ENCODE measurements at regions not wholly inside any gene's neighbourhood (a gene's known extent, or its start where the extent isn't known, plus 50 kb on each side); places are given as distances from the start of the nearest gene placed in this dataset.
"Not testable (repeated sequence)": the region's sequence is repeated elsewhere in the genome, so short reads cannot be mapped to it uniquely, and the experiment has no call there.

DNA sequence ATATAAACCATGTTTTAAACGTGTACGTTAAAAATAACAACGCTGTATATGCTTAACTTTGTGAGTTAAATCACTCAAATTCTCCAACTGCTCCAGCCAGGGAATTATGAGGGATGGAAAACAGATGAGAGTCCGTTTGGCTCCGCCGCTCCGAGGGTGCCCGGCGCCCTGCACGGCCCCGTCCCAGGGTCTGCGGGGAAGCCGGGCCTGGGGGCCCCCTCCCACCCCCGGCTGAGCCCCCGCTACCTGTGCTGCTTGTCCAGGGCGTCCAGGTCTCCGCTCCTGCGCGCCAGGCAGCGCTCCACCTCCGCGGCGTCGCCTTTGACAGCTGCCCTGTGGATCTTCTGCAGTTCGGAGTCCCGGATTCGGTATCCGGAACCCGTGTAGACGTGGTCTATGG, 415.5 kb downstream of the FOXD4L4 start:
- DNase-seq (ENCODE audit: low spot score), result not testable (repeated sequence)

DNA sequence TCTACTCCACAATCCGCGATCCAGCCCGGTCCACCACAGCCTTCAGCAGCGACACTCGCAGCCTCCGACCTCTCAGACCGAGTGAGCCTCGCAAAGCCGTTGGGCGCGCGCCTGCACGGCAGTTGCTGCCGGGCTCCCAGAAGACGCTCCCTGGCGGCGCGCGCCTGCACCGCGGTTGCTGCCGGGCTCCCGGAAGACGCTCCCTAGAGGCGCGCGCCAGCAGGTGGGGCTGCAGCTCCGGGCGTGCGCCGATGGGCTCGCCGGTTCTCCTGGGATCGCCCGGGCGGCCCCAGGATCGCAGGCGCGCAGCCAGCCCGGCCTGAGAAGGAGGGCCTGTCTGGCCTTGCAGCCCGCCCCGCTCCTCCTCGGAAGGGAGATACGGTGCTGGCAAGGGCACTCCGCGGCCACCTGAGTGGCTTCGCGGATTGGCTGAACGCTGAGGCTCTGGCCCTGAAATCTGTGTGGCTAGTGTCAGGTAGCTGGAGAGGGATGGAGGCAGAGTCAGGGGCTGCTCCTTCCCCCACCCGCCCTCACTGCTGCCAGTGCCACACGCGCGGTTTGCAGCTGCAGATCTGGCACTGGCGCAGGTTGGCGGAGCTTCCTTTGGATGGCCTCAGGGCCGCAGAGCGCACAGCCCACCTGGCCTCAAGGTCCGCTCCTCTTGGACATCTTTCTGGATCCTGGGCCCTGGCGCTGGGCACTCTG, 416.2 kb downstream of the FOXD4L4 start:
- peak; percentile 6 for DNase-seq (ENCODE audit: low spot score)

DNA sequence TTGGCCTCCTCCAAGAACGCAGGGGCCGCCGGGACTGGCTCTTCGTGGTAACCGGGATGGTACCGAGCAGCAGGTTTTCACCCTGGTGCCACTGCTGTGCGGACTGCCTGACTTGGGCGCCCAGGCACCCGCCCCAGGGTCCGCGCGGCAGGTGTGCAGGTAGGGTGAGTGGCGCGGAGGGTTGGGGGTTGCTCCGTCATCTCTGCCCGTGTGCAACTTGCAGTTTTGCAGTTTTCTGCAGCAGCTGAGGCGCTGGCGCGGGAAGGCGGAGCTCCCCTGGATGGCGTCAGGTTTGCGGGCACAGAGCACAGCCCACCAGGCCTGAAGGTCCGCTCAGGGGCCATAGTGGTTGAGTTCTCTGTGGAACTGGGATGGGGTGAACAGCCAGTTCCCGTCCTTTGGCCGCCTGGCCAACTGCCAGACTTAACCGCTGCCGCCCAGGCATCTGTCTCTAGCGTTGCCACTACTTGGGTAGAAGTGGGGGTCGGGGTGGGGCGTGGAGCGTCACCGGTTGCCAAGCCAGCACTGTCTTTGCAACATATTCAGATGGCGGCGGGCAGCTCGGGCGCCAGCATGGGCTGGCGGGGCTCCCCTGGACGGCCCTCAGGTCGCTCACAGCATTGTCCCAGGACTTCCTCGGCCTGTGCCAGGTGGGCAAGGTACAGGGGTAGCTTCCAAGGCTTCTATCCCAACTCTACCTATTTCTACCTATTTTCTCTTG, 417.2 kb downstream of the FOXD4L4 start:
- not testable (repeated sequence) for DNase-seq (ENCODE audit: low spot score)

DNA sequence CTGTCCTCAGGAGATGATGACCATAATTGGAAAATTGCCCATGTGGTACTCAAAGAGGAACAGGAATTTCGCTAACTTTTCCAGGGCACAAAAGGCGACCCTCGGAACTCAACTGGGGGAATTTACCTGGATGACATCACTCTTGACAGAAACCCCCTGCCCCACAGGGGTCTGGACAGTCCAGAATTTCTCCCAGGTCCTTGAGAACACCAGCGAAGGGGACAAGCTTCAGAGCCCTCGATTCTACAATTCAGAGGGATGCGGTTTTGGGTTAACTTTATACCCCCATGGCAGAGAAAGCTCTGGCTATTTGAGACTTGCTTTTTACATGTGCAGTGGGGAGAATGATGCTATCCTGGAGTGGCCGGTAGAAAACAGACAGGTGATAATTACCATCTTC, 445.4 kb downstream of the FOXD4L4 start:
- DNase-seq (ENCODE audit: low spot score), result not testable (repeated sequence)

DNA sequence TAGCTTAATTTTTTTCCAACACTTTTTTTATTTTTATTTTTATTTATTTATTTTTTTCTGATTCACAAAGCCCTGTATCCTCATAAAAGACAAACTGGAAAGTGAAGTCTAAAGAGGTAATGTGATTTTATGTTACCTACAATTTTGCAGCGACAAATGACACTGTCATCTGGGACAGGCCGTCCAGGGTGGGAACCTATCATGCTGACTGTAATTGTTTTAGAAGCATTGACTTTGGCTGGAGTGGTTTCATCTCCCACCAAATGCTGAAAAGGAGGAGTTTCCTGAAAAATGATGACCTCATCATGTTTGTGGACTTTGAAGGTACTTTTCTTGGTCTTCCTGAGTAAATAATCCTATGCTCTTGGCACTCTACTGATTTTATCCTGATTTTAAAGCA, 446.7 kb downstream of the FOXD4L4 start:
- not testable (repeated sequence) for DNase-seq (ENCODE audit: low spot score)

DNA sequence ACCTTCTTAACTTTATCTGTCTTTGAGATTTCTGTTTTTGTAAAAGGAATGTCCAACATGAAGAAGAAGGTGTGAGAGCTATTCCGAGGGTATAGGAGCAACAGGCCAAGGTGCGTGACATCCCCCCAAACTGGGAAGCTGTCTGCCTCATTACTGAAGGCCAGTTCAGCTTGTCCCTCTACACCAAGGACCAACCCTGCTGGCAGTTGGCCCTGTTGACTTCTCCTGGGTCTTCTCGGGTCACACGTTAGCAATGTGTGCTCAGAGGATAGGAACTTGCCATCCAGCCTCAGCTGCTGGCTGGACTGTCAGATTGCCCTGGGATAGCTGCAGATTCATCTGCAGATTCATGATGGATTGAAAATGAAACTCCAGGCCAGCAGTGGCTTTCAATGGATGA, 460.3 kb downstream of the FOXD4L4 start:
- DNase-seq (ENCODE audit: low spot score), result not testable (repeated sequence)

DNA sequence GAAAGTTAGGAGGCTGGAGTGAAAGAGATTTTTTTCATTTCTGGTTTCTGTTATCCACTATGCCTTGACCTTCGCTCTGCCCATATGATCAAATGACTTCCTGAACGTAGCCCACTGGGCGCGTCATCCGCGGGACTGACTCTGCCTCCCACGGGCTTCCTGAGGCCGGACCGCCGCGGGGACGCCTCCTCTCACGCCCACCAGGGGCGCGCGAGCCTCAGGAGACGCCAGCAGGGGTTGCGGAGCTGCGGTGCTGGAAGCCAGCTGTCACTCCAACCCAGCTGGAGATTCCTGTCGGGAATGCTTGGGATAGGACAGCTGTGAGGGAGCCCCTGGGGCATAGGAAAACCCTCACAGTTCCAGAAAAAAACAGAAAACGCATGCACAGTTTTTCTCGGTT, 461.5 kb downstream of the FOXD4L4 start:
- not testable (repeated sequence) for DNase-seq (ENCODE audit: low spot score)

DNA sequence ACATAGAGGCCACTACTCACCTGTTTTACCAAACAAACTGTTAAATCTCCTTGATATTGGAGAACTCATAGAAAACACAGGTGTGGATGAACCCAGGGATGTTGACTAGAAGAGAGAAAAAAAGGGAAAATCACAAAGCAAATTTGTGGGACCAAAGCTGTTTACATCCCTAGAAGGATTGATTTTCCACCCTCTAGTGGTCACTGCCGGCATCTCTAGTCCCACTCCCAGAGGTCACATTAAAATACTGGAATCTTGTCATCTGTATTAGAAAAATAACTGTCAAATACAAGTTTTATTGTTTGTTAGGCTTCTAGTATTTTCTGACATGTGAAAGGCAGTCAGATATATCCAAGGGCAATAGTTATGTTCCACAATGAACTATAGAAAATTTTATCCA, 469.7 kb downstream of the FOXD4L4 start:
- not testable (repeated sequence) for DNase-seq (ENCODE audit: low spot score)

DNA sequence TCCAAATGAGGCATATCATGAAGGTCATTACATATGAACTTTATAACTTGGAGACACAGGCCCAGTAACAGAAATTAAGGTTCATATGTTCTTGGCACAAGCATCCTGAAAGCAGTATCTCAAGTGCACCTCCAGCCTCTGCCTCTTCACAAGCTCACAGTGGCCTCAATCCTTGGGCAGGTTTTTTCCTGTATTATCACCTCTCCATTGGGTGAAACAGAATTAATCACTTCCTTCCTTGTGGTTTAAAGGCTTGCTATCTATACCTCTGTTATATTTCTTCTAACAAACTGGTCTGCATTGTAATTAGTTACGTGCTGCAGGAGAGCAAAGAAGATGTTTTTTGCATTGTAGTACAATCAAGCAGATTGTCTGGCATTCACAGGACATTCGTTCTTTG, 471.0 kb downstream of the FOXD4L4 start:
- DNase-seq (ENCODE audit: low spot score), result not testable (repeated sequence)

DNA sequence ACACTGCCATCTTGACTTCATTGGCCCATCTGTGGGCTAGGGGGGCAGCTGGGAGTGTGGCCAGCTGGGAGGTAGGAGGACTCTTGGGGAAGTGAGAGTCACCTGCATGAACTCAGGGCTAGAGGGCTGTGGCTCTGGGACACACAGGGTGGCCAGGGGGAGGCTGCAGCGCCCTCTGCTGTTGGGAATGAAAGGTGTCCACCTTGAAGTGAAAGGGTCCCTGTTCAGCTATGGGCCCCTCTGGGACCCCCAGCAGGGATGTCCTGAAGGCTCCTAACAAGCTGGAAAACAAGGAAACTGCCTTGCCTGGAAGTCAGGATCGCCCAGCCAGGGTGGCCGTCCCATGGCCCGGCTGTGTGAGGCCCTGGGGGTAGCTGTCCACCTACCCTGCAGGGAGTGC, 507.8 kb downstream of the FOXD4L4 start:
- DNase-seq (ENCODE audit: low spot score), result not testable (repeated sequence)

DNA sequence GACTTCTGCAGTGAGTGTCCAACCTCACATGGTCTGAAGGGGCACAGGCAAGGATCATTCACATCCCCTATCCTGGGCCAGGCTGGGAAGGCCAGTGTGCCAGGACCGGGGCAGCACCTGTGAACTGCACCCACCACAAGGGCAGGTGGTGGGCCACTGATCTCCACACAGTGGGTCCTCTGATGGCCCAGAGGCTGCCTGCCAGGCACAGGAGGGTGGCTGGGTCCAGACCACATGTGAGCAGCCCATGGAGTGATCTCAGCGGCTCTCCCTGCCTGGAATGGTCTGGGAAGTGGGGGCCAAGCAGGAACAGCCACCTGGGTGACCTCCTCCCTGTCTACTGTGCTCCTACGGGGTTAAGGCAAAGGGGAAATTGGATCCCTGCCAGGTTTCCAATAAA, 508.5 kb downstream of the FOXD4L4 start:
- DNase-seq (ENCODE audit: low spot score), result not testable (repeated sequence)

DNA sequence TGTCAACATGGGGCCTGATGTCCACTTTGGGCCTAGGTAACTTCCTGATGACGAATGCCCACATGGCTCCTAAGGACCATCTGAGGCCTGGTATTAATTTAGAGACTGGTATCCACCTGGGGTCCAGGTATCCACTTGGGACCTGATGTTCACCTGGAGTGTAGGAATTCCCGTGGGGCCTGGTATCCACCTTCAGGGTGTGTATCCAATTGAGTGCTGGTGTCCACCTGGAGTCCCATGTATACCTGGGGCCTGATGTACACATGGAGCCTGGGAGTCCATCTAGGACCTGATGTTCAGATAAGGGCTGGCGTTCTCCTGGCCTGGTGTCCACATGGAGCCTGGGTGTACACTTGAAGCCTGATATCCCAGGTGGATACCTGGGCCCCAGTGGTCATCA, 520.6 kb downstream of the FOXD4L4 start:
- DNase-seq (ENCODE audit: low spot score), result not testable (repeated sequence)

DNA sequence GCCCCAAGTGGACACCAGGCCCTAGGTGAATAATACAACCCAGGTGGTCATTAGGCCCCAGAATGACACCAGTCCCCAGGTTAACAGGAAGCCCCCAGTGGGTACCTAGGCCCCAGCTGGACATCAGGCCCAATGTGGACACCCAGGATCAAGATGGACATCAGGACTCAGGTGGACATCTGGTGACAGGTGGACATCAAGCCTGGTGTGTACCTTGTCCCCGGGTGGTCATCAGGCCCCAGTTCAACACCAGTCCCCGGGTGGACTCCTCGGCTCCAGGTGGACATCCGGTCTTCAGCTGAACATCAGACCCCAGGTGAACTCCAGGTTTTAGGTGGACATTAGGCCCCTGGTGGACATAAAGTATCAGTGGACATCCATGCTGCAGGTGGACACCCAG, 524.6 kb downstream of the FOXD4L4 start:
- DNase-seq (ENCODE audit: low spot score), result not testable (repeated sequence)

DNA sequence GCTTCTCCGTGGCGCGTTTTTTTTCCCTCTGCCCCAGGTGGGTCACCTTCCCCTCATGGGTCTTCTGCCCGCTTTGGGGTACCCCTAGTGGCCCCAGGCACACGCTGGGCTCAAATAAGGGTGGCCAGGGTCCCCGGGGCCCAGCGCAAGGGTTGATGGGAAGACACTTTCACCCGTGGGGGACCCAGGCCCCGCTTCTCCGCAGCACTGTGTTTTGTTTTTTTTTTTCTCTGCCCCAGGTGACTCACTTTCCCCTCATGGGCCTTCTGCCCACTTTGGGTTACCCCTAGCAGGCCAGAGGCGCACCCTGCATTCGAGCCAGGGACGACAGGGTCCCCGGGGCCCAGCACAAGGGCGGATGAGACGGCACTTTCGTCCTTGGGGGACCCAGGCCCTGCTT, 526.7 kb downstream of the FOXD4L4 start:
- DNase-seq (ENCODE audit: low spot score), result not testable (repeated sequence)

DNA sequence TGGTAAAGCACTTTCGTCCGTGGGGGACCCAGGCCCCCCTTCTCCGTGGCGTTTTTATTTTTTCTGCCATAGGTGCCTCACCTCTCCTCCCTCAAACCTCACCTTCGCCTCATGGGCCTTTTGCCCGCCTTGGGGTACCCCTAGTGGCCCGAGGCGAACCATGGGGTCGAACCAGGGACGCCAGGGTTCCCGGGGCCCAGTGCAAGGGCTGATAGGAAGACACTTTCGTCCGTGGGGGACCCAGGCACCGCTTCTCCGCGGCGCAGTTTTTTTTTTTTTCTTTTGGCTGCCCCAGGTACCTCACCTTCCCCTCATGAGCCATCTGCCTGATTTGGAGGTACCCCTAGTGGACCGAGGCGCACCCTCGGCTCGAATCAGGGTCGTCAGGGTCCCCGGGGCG, 527.8 kb downstream of the FOXD4L4 start:
- not testable (repeated sequence) for DNase-seq (ENCODE audit: low spot score)

DNA sequence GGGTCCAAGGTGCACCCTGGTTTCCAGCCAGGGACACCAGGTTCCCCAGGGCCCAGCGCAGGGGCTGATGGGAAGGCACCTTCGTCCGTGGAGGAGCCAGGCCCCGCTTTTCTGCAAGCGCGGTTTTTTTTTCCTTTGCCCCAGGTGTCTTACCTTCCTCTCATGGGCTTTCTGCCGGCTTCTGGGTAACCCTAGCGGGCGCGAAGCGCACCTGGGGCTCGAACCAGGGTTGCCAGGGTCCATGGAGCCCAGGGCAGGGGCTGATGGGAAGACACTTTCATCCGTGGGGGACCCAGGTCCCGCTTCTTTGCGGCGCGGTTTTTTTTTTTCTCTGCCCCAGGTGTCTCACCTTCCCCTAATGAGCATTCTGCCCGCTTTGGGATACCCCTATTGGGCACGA, 529.3 kb downstream of the FOXD4L4 start:
- DNase-seq (ENCODE audit: low spot score), result not testable (repeated sequence)

DNA sequence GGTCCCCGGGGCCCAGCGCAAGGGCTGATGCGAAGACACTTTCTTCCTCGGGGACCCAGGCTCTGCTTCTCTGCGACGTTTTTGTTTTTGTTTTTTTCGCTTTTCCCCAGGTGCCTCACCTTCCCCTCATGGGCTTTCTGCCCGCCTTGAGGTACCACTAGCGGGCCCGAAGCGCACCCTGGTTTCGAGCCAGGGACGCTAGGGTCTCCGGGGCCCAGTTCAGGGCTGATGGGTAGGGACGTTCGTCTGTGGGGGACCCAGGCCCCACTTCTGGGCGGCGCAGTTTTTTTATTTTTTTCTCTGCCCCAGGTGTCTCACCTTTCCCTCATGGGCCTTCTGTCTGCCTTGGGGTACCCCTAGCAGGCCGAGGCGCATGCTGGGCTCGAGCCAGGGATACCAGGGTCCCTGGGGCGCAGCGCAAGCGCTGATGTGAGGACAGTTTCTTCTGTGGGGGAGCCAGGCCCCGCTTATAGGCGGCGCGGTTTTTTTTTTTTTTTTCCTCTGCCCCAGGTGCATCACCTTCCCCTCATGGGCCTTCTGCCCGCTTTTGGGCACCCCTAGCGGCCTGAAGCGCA, 530.0 kb downstream of the FOXD4L4 start:
- DNase-seq (ENCODE audit: low spot score), result not testable (repeated sequence)

DNA sequence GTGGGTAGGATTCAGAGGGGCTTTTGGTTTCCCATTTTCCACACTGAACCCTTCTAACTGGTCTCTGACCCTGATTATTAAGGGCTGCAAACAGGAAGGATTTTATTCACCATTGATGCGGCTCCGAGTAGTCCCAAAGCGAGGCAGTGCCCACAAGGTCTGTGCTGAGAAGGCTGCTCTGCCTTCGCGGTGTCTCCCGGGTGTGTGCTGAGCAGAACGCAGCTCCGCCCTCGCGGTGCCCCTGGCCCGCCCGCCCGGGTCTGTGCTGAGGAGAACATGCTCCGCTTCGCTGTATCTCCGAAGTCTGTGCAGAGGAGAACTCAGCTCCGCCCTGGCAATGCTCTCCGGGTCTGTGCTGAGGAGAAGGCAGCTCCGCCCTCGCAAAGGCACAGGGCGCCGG, 530.7 kb downstream of the FOXD4L4 start:
- not testable (repeated sequence) for DNase-seq (ENCODE audit: low spot score)

DNA sequence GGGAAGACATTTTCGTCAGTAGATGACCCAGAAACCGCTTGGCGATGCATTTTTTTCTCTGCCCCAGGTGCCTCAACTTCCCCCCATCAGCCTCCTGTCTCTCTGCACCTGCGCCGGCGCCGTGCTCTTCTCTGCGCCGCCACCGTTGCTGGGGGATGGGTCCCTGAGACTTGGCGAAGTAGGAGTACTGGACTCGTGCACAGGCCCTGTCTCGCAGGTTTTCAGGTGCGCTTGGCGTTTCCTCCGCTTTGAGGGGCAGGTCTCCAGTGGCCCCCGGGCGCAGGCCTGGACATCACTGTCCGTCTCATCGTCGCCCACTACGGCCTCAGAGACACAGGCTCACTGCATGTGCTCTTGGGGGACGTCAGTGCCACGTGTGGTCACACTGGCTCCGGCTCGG, 532.1 kb downstream of the FOXD4L4 start:
- DNase-seq (ENCODE audit: low spot score), result not testable (repeated sequence)

DNA sequence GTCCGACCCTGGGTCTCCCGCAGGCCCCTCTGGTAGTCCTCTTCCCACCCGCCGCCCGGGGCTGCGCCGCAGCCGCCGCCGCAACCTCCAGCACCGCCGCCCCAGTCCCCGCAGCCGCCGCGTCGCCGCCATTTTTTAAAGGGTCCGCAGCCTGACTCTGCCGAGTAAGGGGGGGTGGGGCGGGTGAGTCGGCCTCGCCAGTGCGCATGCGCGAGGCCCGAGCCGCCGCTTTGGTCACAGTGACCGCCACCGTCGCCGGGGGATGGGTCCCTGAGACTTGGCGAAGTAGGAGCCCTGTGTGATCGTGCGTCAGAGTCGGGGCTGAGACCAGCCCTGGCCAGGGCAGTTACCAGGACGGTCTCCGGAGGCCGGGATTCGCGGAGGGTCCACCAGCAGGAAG, 532.8 kb downstream of the FOXD4L4 start:
- DNase-seq (ENCODE audit: low spot score), result not testable (repeated sequence)

DNA sequence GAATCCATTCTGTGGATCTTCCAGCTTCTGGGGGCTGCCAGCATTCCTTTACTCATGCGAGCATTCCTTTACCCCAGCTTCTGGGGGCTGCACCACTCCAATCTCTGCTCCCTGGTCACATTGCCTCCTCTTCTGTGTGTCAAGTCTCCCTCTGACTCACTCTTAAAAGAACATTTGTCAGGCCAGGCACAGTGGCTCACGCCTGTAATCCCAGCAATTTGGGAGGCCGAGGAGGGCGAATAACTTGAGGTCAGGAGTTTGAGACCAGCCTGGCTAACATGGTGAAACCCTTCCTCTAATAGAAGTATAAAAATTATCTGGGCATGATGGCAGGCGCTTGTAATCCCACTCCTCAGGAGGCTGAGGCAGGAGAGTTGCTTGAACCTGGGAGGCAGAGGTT, 541.9 kb downstream of the FOXD4L4 start:
- not testable (repeated sequence) for DNase-seq (ENCODE audit: low spot score)

Measured in SW480 (cell line).